Hematopoietic multipotent progenitor cell (in vitro differentiated cells): ENCODE measurements at regions not wholly inside any gene's neighbourhood (a gene's known extent, or its start where the extent isn't known, plus 50 kb on each side); places are given as distances from the start of the nearest gene placed in this dataset.
"Not testable (repeated sequence)": the region's sequence is repeated elsewhere in the genome, so short reads cannot be mapped to it uniquely, and the experiment has no call there.

Experiments
- DNase-seq, 3 donors: peaks; one replicate each; pipeline ENCODE4 v3.0.0-alpha.2; 2011 to 2015; ENCODE audit warnings: low read depth in 2 of 3, low spot score in 2 of 3

DNA sequence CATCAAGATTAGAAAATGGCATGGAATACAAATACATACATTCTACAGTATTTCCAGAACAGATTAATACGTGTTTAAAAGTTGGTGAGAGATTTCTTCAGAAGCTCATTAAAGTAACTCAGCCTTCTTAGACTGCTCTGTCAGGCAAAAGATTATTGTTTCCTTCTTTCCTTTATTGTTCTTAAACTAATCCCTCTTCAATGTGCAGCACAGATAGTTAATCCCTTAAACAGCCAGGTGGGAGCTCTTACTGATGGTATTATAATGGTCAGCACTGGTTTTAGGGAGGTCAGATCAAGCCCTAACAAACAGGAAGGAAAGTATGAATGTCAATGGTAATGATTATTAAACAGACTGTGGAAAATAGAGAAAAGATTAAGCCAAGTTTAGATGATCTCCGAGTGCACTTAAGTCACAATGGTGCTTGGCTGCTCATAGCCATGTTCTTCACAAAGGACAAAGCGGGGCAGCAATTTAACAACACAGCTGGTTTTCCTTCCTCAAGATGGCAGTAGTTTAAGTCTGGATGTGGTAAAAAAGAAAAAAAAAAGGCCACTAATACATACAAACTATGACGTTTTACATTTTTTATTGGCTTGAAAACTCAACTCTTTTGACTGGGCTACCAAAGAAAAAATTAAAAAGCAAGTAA lies 992.6 kb downstream of the PCDH9 start:
- no peak for DNase-seq

- DNase-seq = no peak
Measured at GRCh38 chr13:66234159-66234558, 996.0 kb downstream of the PCDH9 start.

GRCh38 chr13:66231958-66232357 lies 998.2 kb downstream of the PCDH9 start:
- not testable (repeated sequence) for DNase-seq

- DNase-seq = no peak
Measured at GRCh38 chr13:66225072-66225471, 1005.1 kb downstream of the PCDH9 start.

GRCh38 chr13:66224663-66225062 lies 1005.5 kb downstream of the PCDH9 start:
- no peak for DNase-seq

- peak in 1 of 3 donors; percentile 51 for DNase-seq
Measured at GRCh38 chr13:66222926-66223325, 1007.2 kb downstream of the PCDH9 start.

- DNase-seq = no peak
Measured at GRCh38 chr13:66222127-66222526, 1008.0 kb downstream of the PCDH9 start.

- DNase-seq = no peak
Measured at GRCh38 chr13:66219506-66219905, 1010.6 kb downstream of the PCDH9 start.

DNA sequence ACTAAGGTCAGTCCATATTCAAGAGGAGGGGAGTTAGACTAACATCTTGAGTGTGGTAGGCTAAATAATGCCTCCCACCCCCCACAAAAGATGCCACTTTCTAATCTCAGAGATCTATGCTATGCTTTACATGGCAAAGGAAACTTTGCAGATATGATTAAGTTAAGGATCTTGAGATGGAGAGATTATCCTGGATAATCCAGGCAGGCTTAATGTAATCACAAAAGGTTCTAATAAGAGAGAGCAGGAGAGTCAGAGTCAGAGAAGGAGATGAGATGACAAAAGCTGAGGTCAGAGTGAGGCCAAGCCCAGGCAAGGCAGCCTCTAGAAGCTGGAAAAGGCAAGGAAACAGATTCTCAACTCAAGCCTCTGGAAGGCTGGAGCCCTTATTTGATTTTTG lies 1011.6 kb downstream of the PCDH9 start:
- DNase-seq = no peak

DNA sequence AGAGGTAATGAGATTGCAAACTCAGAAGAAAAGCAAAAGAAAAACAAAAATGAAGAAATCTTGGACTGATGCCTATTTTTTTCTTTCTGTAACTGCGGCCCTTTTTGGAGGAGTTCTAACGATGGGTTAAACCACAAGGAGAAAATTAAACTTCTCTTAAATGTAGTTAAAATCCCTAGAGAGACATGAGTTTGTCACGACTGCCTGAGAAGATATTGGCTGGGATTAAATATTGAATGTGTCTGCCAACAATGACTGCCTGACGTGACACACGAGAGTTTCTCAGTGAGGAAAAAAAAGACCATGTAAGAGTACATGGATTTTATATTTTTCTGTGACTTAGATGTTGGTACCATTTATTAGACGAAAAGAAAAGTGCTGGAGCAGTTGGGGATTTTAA lies 1013.4 kb downstream of the PCDH9 start:
- DNase-seq = no peak

DNA sequence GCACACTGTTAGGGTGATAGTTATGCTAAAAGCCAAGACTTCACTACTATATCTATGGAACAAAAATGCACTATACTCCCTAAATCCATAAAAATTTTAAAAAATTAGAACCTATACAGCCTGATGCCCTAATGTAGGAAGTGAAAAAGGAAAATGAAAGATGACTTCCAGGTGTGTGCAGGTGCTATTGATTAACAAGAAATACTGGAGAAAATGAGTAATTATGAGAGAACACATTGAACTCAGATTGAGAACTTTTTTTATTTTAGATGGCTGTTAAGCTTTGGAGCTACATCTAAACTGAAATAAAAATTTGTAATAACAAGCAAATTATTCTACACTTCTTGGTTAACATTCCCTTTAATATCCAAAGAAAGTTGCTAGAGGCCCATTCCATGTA lies 1015.7 kb downstream of the PCDH9 start:
- no peak for DNase-seq

- DNase-seq = peak in 2 of 3 donors; percentile 3 to 48
Measured at GRCh38 chr13:66212511-66212910, 1017.6 kb downstream of the PCDH9 start.

- no peak for DNase-seq
Measured at GRCh38 chr13:66210677-66211076, 1019.5 kb downstream of the PCDH9 start.

- no peak for DNase-seq
Measured at GRCh38 chr13:66208589-66208988, 1021.5 kb downstream of the PCDH9 start.

GRCh38 chr13:66207610-66208009 lies 1022.5 kb downstream of the PCDH9 start:
- DNase-seq = no peak

- DNase-seq = no peak
Measured at GRCh38 chr13:66205807-66206206, 1024.3 kb downstream of the PCDH9 start.

GRCh38 chr13:66200555-66200954 lies 1029.6 kb downstream of the PCDH9 start:
- DNase-seq = no peak

- no peak for DNase-seq
Measured at GRCh38 chr13:66195238-66195637, 1034.9 kb downstream of the PCDH9 start.

- no peak for DNase-seq
Measured at GRCh38 chr13:66189986-66190385, 1040.2 kb downstream of the PCDH9 start.

DNA sequence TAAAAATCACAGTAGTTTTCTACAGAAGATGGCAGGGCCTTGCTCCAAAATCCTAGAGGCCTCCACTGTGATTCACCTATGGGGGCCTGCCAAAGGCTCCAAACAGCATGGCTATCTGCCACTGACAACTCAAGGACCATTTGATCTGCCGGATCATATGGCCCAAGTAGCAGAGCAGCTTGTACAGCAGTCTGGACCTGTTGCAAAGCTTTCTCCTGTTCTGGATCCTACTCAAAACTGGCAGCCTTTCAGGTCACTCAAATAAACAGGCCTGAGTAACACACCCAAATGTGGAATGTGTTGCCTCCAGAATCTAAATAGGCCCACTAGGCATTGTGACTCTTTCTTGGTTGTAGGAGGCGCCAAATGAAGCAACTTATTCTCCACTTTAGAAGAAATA lies 1049.3 kb downstream of the PCDH9 start:
- DNase-seq = no peak

DNA sequence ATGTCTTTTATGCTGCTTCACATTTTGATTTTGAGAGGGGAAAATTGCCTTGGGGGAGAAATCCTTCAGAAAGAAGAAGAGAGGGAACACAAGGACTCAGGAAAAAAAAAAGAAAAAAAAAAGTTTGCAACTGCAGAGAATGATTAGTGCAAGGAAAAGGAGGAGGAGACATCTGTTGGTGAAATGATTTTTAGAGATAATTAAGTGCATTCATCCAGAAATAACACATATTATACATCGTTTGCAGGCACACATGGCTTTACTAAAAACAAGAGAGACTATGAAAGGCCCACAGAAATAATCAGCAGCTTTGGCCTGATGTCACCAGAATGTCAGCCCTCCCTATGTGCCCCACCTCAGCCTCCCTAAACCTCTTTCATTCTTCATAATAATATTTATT lies 1058.2 kb downstream of the PCDH9 start:
- no peak for DNase-seq

GRCh38 chr13:66162470-66162869 lies 1067.7 kb downstream of the PCDH9 start:
- DNase-seq = no peak

GRCh38 chr13:66159511-66159910 lies 1070.6 kb downstream of the PCDH9 start:
- DNase-seq = no peak
